ENCODE measurements at regions not wholly inside any gene's neighbourhood (a gene's known extent, or its start where the extent isn't known, plus 50 kb on each side); places are given as distances from the start of the nearest gene placed in this dataset.

GRCh38 chr1:164310166-164310565 lies 248.8 kb upstream of the PBX1 start:
- WGBS (ENCODE audit: insufficient coverage, insufficient replicate concordance, low lambda C conversion rate, missing lambda C conversion rate), result 2% methylated on average over 3 of the region's 3 CpGs
- no peak overlapping the region for H3K4me3 ChIP-seq
- H2AFZ ChIP-seq (ENCODE audit: control insufficient read depth, low read depth, low read length), result no peak overlapping the region
- H3K9ac ChIP-seq (ENCODE audit: control insufficient read depth, insufficient read depth, low read length), result no peak overlapping the region
- in situ Hi-C loops (cut with MboI), result no loop called here
- ATAC-seq (no peak), FAIRE-seq (no peak), DNase-seq (ENCODE audit: low read depth, low spot score) (no peak)
- no peaks in the 10 kb centered on the region for H3K27me3 ChIP-seq (replicated peaks in 1 of 2; ENCODE audit: control insufficient read depth in 2 of 2, insufficient read depth in 2 of 2, low read length in 1 of 2)
- TF ChIP-seq MTA3 (IDR thresholded peaks at IDR 0.05; ENCODE audit: borderline replicate concordance, low read length) (no peak), MXI1 (IDR thresholded peaks at IDR 0.05; ENCODE audit: low read depth, low read length) (no peak)
- CTCF ChIA-PET, result no interaction called here
- H3K36me3 ChIP-seq (ENCODE audit: control insufficient read depth in 2 of 2, insufficient read depth in 2 of 2, low read length in 1 of 2), result no peaks in the 10 kb centered on the region
- no TSS peak for BruUV-seq (replicated peaks)
- H3K79me2 ChIP-seq (ENCODE audit: control insufficient read depth, insufficient read depth, low read length), result no peaks in the 10 kb centered on the region
- no peaks in the 10 kb centered on the region for H3K9me3 ChIP-seq (replicated peaks; ENCODE audit: control insufficient read depth, insufficient read depth, low read length)
- intact Hi-C loops (cut with micrococcal nuclease; ENCODE audit: unreplicated experiment), result no loop called here
- H3K4me2 ChIP-seq (ENCODE audit: control insufficient read depth, insufficient read depth), result no peak overlapping the region
- SMC1A ChIA-PET (ENCODE audit: uncharacterized antibody, unreplicated experiment), result no interaction called here
- no peaks in the 10 kb centered on the region for H3K4me1 ChIP-seq (ENCODE audit: control insufficient read depth, insufficient read depth, low read length)
- H4K20me1 ChIP-seq (ENCODE audit: control insufficient read depth, insufficient read depth), result no peaks in the 10 kb centered on the region
- RAD21 ChIA-PET (ENCODE audit: unreplicated experiment), result no interaction called here
- no peak overlapping the region for H3K27ac ChIP-seq (ENCODE audit: control insufficient read depth, insufficient read depth)
- POLR2A ChIA-PET, result no interaction called here

GRCh38 chr1:164311377-164311776 lies 247.6 kb upstream of the PBX1 start:
- H3K27me3 ChIP-seq (replicated peaks in 1 of 2; ENCODE audit: control insufficient read depth in 2 of 2, insufficient read depth in 2 of 2, low read length in 1 of 2), result no peaks in the 10 kb centered on the region
- BruUV-seq (replicated peaks), result no TSS peak
- H2AFZ ChIP-seq (ENCODE audit: control insufficient read depth, low read depth, low read length), result no peak overlapping the region
- no peaks in the 10 kb centered on the region for H3K9me3 ChIP-seq (replicated peaks; ENCODE audit: control insufficient read depth, insufficient read depth, low read length)
- ChIA-PET SMC1A (ENCODE audit: uncharacterized antibody, unreplicated experiment) (no interaction called here), CTCF (interaction anchor here (1.0 kb wide), 1 partner anchor 17 kb away, joined by 4 read pairs; no protein-coding TSS in a partner anchor), RAD21 (ENCODE audit: unreplicated experiment) (no interaction called here), POLR2A (no interaction called here)
- no peaks in the 10 kb centered on the region for H4K20me1 ChIP-seq (ENCODE audit: control insufficient read depth, insufficient read depth)
- no peak overlapping the region for H3K27ac ChIP-seq (ENCODE audit: control insufficient read depth, insufficient read depth)
- H3K4me2 ChIP-seq (ENCODE audit: control insufficient read depth, insufficient read depth), result no peak overlapping the region
- no peak for DNase-seq (ENCODE audit: low read depth, low spot score)
- H3K79me2 ChIP-seq (ENCODE audit: control insufficient read depth, insufficient read depth, low read length), result no peaks in the 10 kb centered on the region
- no peak overlapping the region for H3K4me3 ChIP-seq
- ATAC-seq, result no peak
- no peaks in the 10 kb centered on the region for H3K4me1 ChIP-seq (ENCODE audit: control insufficient read depth, insufficient read depth, low read length)
- no peak for FAIRE-seq
- no peak overlapping the region for H3K9ac ChIP-seq (ENCODE audit: control insufficient read depth, insufficient read depth, low read length)
- H3K36me3 ChIP-seq (ENCODE audit: control insufficient read depth in 2 of 2, insufficient read depth in 2 of 2, low read length in 1 of 2), result no peaks in the 10 kb centered on the region
- intact Hi-C loops (cut with micrococcal nuclease; ENCODE audit: unreplicated experiment), result no loop called here
- in situ Hi-C loops (cut with MboI), result no loop called here
- WGBS (ENCODE audit: insufficient coverage, insufficient replicate concordance, low lambda C conversion rate, missing lambda C conversion rate), result 50% methylated on average over 5 of the region's 5 CpGs
- TF ChIP-seq SREBF1 (IDR thresholded peaks at IDR 0.05; ENCODE audit: low read length) (no peak), MTA2 (IDR thresholded peaks at IDR 0.05; ENCODE audit: low read depth) (no peak), IRF4 (IDR thresholded peaks at IDR 0.05; ENCODE audit: low read depth, low read length) (no peak), RUNX3 (IDR thresholded peaks at IDR 0.05; ENCODE audit: low read length) (no peak), KLF5 (IDR thresholded peaks at IDR 0.05; ENCODE audit: partially characterized antibody) (no peak), ZBTB33 (IDR thresholded peaks at IDR 0.05) (no peak), MYB (IDR thresholded peaks at IDR 0.05; ENCODE audit: borderline replicate concordance, low read depth, low read length) (no peak)
